SK-N-SH (cell line): ENCODE measurements at regions not wholly inside any gene's neighbourhood (a gene's known extent, or its start where the extent isn't known, plus 50 kb on each side); places are given as distances from the start of the nearest gene placed in this dataset.

Source experiments
- CTCF ChIA-PET: fragments of 300-600, 350-600 bp; formaldehyde crosslinking; extraction: SDS; loops from one replicate; lab custom pipeline; 2021; lab: Yijun Ruan, JAX
- POLR2A ChIA-PET: fragments of 350-600 bp; sonication (Branson Sonifier 250); formaldehyde crosslinking; extraction: SDS; loops from one replicate; lab custom pipeline; 2020; ENCODE audit warnings: antibody characterized with exemption, inconsistent platforms; lab: Yijun Ruan, JAX
- DNase-seq: peaks from one replicate; pipeline ENCODE4 v3.0.0; 2012
- H2AFZ ChIP-seq: fragments of 200-600 bp; sonication (generic); 2 replicates; pipeline ENCODE4 v1.8.1; 2016; ENCODE audit warnings: antibody characterized with exemption, mild to moderate bottlenecking, low read depth
- H3F3A ChIP-seq: fragments of 200-600 bp; sonication (generic); replicated peaks from 2 replicates; pipeline ENCODE3; 2016; ENCODE audit warnings: antibody characterized with exemption, mild to moderate bottlenecking; ENCODE audit not compliant: insufficient read depth
- H3K27ac ChIP-seq, 2 experiments: fragments of 200-500 bp in 1 of 2; fragments of 200-600 bp in 1 of 2; sonication (Bioruptor generic) in 1 of 2; sonication (generic), shearing (Covaris generic) in 1 of 2; 2 replicates each; pipeline versions ENCODE4 v1.5.1 to v1.6.1; 2014 to 2016; ENCODE audit warnings: low read depth in 2 of 2, inconsistent platforms in 1 of 2, low read length in 1 of 2, mild to moderate bottlenecking in 1 of 2, mixed read lengths in 1 of 2
- H3K27me3 ChIP-seq: fragments of 200-600 bp; sonication (generic), shearing (Covaris generic); 2 replicates; pipeline ENCODE4 v1.6.1; 2016; ENCODE audit warnings: mixed run types; ENCODE audit not compliant: insufficient read depth
- H3K36me3 ChIP-seq, 2 experiments: fragments of 200-500 bp in 1 of 2; fragments of 200-600 bp in 1 of 2; sonication (Bioruptor generic) in 1 of 2; sonication (generic) in 1 of 2; replicated peaks in 1 of 2; 2 replicates each; pipeline versions ENCODE3 to v1.5.1; 2014 to 2016; ENCODE audit warnings: low read length in 1 of 2, mild to moderate bottlenecking in 1 of 2; ENCODE audit not compliant: insufficient read depth in 2 of 2, control insufficient read depth in 1 of 2
- H3K4me1 ChIP-seq, 2 experiments: fragments of 200-500 bp in 1 of 2; fragments of 200-600 bp in 1 of 2; sonication (Bioruptor generic) in 1 of 2; sonication (generic), shearing (Covaris generic) in 1 of 2; 2 replicates each; pipeline versions ENCODE4 v1.5.1 to v1.6.1; 2014 to 2016; ENCODE audit warnings: low read depth in 1 of 2, low read length in 1 of 2, mixed run types in 1 of 2; ENCODE audit not compliant: insufficient read depth in 2 of 2, control insufficient read depth in 1 of 2
- H3K4me2 ChIP-seq: fragments of 200-600 bp; sonication (generic), shearing (Covaris generic); 2 replicates; pipeline ENCODE4 v1.6.1; 2017; ENCODE audit warnings: mixed run types
- H3K4me3 ChIP-seq, 2 experiments: fragments of 200-500 bp in 1 of 2; fragments of 200-600 bp in 1 of 2; sonication (Bioruptor generic) in 1 of 2; sonication (generic), shearing (Covaris generic) in 1 of 2; 2 replicates each; pipeline versions ENCODE4 v1.5.1 to v1.8.1; 2014 to 2016; ENCODE audit warnings: low read depth in 2 of 2, inconsistent platforms in 1 of 2, low read length in 1 of 2, mild to moderate bottlenecking in 1 of 2, mixed read lengths in 1 of 2, moderate library complexity in 1 of 2
- H3K79me2 ChIP-seq: fragments of 200-600 bp; sonication (generic); 2 replicates; pipeline ENCODE4 v1.8.1; 2017; ENCODE audit warnings: mild to moderate bottlenecking; ENCODE audit not compliant: insufficient read depth
- H3K9ac ChIP-seq: fragments of 200-600 bp; sonication (generic); 2 replicates; pipeline ENCODE4 v1.6.1; 2017; ENCODE audit warnings: mixed run types
- H3K9me2 ChIP-seq: fragments of 200-600 bp; sonication (generic); 2 replicates; pipeline ENCODE4 v1.6.1; 2017; ENCODE audit warnings: mixed run types
- H3K9me3 ChIP-seq: fragments of 200-600 bp; sonication (generic); 2 replicates; pipeline ENCODE4 v1.6.1; 2017; ENCODE audit warnings: mixed run types, mild to moderate bottlenecking, moderate library complexity
- H4K20me1 ChIP-seq: fragments of 200-600 bp; sonication (generic); 2 replicates; pipeline ENCODE4 v1.6.1; 2017; ENCODE audit warnings: mild to moderate bottlenecking, mixed run types; ENCODE audit not compliant: insufficient read depth
- CTCF ChIP-seq: fragments of 200-600 bp; sonication (generic); IDR thresholded peaks from 2 replicates; pipeline ENCODE4 v1.6.1; 2017; ENCODE audit warnings: antibody characterized with exemption, mild to moderate bottlenecking, moderate library complexity
- ELF1 ChIP-seq: IDR thresholded peaks from 2 replicates; pipeline ENCODE4 v1.4.0; 2012
- FOXM1 ChIP-seq: IDR thresholded peaks from 2 replicates; pipeline ENCODE4 v1.4.0; 2012; ENCODE audit warnings: low read depth, mild to moderate bottlenecking
- GATA2 ChIP-seq: sonication (generic); formaldehyde crosslinking; IDR thresholded peaks from 2 replicates; pipeline ENCODE4 v1.5.0; 2020; ENCODE audit warnings: mild to moderate bottlenecking, missing genetic modification reagents
- JUND ChIP-seq: IDR thresholded peaks from 2 replicates; pipeline ENCODE4 v1.4.0; 2012
- MXI1 ChIP-seq: IDR thresholded peaks from 2 replicates; pipeline ENCODE4 v1.6.1; 2012; ENCODE audit warnings: mild to moderate bottlenecking, low read depth, low read length, improper control_type of control experiment
- POLR2AphosphoS5 ChIP-seq: IDR thresholded peaks from 2 replicates; pipeline ENCODE4 v1.6.1; 2012; ENCODE audit warnings: low read depth, low read length
- RXRA ChIP-seq: IDR thresholded peaks from 2 replicates; pipeline ENCODE4 v1.4.0; 2012; ENCODE audit warnings: low read depth, mild to moderate bottlenecking, borderline replicate concordance
- SMC3 ChIP-seq: IDR thresholded peaks from 2 replicates; pipeline ENCODE4 v1.6.1; 2012; ENCODE audit warnings: low read depth, low read length, improper control_type of control experiment
- USF1 ChIP-seq: IDR thresholded peaks from 2 replicates; pipeline ENCODE4 v1.4.0; 2012; ENCODE audit warnings: low read depth, borderline replicate concordance
- USF2 ChIP-seq: fragments of 150-350 bp; IDR thresholded peaks from 2 replicates; pipeline ENCODE4 v1.6.1; 2017; ENCODE audit warnings: antibody characterized with exemption, low read length, low read depth, borderline replicate concordance

- TF ChIP-seq CTCF = no peak
- no peak for TF ChIP-seq POLR2AphosphoS5
- no peak for TF ChIP-seq MXI1
- no peak for TF ChIP-seq ELF1
- no peak for TF ChIP-seq USF2
These were observed 181.8 kb upstream of the TBL1XR1 start (continued) for GRCh38 chr3:177379045-177379444.

GRCh38 chr3:177381070-177381469, 183.8 kb upstream of the TBL1XR1 start:
- TF ChIP-seq USF1 (no peak), CTCF (no peak), JUND (no peak), GATA2 (CRISPR knock-in tag) (no peak), RXRA (no peak), FOXM1 (no peak), SMC3 (no peak), POLR2AphosphoS5 (no peak)
- Histone ChIP-seq H3K27ac (no peak overlapping the region), H3K4me1 (no peaks in the 10 kb centered on the region; a peak in 1 of 4 replicates)

More at GRCh38 chr3:177381070-177381469, 183.8 kb upstream of the TBL1XR1 start:
- ChIA-PET POLR2A (no interaction called here), CTCF (no interaction called here)
- no peaks in the 10 kb centered on the region for H3K79me2 ChIP-seq
- peaks cover 7% of the 10 kb centered on the region; the same call in 1 of the 2 replicates for H3K9me3 ChIP-seq
- no peak overlapping the region for H3K4me2 ChIP-seq
- H3K27me3 ChIP-seq = no peaks in the 10 kb centered on the region
- no peak overlapping the region for H3K9ac ChIP-seq
- H3K4me3 ChIP-seq = no peak overlapping the region
- no peaks in the 10 kb centered on the region for H3K9me2 ChIP-seq
- no peak for DNase-seq
- no peaks in the 10 kb centered on the region for H3K36me3 ChIP-seq
- H2AFZ ChIP-seq = no peak overlapping the region
- H4K20me1 ChIP-seq = no peaks in the 10 kb centered on the region
- H3F3A ChIP-seq = peaks cover 3% of the 10 kb centered on the region
